Endothelial cell of hepatic sinusoid (primary cell): ENCODE measurements at regions not wholly inside any gene's neighbourhood (a gene's known extent, or its start where the extent isn't known, plus 50 kb on each side); places are given as distances from the start of the nearest gene placed in this dataset.

Experiments used
- in situ Hi-C: cut with HindIII; loops from 2 replicates; pipeline ENCODE4 v1.10.0; 2017; ENCODE audit warnings: low sequenced_read_pairs

GRCh38 chr20:39326050-39326449 lies 363.9 kb downstream of the DHX35 start:
- in situ Hi-C loops, result no loop called here

- in situ Hi-C loops, result no loop called here
Observed at GRCh38 chr20:39318911-39319310, 356.8 kb downstream of the DHX35 start.

DNA sequence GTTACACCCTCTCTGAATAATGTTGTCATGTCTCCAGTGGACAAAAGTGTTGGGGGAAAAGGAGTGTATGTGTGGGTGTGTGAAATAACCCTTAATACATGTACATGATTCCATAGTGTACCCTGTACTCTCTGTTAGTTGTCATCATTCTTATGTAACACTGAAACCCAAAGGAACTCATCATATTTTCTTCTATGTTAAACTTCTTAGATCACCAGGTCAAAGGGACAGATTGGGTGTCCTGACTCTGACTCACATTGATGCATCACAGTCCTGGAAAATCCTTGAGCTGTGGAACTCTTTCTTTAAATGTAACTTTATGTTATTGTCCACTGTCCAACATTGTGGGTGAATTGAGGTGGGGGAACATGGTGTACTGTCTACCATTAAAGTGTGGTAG lies 350.5 kb downstream of the DHX35 start:
- in situ Hi-C loops, result no loop called here

DNA sequence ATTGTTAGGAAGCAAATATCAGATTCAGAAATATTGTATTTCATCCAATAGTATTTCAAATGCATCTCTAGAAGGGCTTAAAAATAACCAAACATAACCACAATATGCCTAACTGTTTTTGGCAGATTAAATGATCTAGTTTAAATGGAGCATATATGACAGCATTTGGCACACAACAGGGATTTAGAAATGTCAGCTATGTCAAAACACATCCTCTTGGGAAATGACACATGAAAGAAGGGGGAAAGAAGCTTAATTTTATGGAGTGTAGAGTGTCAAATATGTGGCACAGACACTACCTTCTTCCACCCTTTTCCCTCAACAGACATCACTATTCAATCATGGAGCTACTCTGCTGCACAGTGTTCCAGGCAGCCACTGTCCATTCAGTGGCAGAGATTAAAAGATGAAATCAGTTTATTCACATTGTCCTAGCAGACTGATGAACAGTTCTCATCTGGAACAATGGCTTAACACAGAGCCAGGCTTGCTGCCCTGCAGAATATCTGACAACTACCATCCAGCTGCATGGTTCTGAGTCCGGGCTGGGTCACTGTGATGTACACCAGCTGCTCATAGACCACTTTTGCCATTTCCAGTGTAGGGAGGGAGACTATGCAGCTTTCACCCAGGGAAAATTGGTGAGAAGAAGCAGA lies 349.8 kb downstream of the DHX35 start:
- in situ Hi-C loops, result no loop called here

GRCh38 chr20:39310363-39310995 lies 348.3 kb downstream of the DHX35 start:
- in situ Hi-C loops, result no loop called here

- in situ Hi-C loops, result no loop called here
Observed at GRCh38 chr20:39309458-39309857, 347.3 kb downstream of the DHX35 start.

GRCh38 chr20:39302312-39302711 lies 340.2 kb downstream of the DHX35 start:
- in situ Hi-C loops, result no loop called here

DNA sequence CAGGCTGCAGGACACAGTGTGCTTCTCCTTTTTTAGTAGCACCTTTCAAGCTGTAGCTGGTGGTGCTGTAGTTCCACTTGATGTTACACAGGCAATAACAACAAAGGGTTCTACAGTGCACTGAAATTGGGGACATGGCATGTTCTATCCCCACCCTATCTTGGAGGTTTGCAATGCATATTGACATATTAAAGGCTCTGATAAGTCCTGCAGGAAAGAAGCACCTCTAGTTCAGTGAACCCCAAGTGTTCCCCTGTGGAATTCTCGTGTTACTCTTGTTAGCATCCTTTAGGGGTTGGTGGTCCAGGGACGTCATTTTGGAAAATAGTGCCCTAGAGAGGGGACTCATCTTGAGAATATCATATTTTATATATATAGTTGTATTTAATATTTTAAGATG lies 337.6 kb downstream of the DHX35 start:
- in situ Hi-C loops, result no loop called here

DNA sequence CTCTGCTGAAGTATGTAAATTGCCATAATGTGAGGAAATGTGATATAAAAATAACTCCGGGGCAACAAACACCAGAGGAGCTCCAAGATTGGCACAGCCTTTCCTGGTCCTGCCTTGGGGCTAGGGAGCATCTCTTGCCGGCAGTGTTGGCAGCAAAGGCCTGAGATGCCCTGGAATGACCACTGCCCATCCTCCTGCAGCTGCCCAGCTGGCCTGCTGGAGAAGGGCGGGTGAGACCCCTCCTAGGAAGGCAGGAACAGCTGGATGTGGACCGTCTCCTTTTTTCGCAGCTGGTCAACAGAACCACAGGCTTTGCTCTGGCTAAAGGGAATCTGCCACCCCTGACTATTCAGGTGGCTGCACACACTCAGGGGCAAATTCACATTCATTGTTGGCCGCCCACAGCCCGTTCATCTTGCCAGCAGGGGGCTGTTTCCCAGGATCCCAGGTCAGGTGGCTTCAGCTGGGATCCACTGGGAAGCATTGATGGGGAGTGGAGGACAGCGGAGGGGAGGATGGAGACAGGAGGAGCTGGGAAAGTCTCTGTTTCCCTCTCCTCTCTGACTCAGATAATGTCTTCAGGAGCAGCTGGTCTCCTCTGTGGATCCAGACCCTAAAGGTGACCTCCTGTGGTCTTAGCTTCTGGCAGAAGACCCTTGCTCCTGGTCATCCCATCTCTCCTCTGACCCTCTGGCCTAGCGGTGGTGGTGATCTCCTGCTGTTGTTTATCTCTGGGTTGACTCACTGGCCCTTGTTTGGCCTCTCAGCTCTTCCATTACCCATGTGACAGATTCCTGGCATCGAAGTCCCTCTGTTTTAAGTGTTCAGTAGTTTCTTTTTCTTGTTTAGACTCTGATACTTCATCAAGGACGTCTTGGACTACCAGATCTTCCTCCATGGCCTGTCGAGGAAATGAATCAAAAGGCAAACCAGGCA lies 336.7 kb downstream of the DHX35 start:
- in situ Hi-C loops, result no loop called here

DNA sequence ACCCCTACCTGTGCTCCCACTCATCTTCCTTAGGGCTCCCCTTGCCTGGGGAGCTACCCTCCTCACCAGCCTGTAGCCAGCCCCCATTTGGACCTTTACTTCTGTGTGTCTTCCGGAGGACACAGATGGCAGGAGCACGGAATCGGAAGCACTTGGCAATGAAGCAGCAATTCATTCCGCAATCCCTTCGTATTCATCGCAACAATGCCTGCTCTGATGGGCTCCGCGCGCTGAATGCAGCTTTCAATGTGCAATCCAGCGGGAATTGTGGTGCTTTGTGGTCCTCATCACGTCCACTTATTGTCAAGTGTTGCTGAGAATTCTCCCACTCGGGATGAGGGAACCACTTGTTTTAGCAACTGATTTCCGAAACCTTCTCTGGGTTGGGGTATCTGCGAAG lies 336.0 kb downstream of the DHX35 start:
- in situ Hi-C loops, result no loop called here

DNA sequence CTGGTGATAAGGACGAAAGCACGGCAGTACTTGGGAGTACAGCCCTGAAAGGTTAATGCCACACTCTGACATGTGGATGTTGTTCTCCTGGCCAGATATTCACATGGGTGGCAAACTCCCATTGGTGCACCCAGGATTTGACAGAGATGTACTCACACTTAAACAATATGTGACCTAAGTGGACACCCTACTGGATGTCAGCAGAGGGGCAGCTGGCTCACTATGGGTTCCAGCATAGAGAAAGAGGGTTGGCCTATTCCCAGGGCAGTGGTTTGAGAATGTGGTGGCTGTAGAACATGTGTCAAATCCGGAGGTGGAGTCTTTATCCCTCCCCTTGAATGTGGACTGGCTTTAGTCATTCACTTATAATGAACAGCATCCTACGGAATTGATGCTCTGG lies 333.2 kb downstream of the DHX35 start:
- in situ Hi-C loops, result no loop called here

DNA sequence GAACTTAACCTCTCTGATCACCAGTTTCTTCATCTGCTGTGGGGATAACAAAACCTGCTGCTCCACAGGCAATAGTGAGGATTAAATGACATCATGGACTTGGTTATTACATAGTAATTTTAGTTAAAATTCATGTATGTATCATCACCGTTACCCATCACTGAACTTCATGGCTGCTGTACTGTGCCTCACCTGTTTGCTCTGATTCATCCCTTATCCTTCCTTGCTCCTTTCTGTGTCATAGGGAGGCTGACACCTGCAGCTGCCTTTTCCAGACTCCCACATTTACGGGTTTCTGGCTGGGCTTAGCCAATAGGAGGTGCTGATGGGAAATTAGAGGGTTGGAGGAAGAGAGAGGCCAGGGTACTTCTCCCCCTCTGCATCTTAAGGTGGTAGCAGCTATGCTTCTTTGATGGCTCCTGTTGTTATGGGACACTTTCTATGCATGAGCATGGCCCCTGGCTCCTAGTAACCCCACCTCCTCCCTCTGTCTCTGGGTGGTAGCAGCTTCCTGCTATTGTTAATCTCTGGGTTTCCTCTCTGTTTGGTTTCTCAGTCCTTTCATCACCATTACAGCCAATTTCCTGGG lies 332.1 kb downstream of the DHX35 start:
- in situ Hi-C loops, result no loop called here

DNA sequence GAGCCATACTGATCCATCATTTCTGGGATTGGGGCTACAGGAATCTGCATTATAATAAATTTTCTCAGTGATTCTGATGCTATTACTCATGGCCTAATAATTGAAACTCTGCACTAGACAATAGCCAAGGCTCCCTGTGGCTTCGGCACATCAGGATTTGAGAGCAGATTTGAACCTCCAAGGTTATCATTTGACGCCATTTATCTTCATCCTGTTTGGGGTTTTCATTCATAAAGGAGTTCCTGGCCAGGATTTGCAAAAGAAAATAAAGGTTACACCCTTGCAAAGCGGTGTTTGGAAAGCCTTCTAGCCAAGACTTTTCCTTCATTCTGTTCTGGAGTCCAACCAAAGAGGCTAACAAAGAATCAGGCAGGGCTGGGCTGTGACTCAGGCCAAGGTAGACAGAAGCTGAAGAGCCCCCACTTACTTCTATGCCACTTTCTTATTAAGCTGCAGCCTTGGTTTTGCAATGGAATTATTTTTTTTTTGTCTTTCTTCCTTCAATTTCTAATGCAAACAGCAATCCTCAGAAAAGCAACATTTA lies 330.1 kb downstream of the DHX35 start:
- in situ Hi-C loops, result no loop called here

DNA sequence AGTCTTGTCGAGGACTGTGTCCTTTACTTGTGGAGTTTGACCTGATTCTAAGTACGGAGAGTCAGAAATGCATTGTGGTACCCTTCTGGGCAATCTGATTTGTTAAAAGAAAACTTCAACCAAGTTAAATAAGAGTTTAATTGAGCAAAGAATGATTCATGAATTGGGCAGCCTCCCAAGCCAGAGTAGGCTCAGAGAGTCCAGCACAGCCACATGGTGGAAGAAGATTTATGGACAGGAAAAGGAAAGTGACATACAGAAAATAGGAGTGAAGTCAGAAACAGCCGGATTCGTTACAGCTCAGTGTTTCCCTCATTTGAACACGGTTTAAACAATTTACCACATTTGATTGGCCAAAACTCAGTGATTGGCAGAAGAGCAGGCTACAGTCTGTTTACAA lies 329.2 kb downstream of the DHX35 start:
- in situ Hi-C loops, result no loop called here

DNA sequence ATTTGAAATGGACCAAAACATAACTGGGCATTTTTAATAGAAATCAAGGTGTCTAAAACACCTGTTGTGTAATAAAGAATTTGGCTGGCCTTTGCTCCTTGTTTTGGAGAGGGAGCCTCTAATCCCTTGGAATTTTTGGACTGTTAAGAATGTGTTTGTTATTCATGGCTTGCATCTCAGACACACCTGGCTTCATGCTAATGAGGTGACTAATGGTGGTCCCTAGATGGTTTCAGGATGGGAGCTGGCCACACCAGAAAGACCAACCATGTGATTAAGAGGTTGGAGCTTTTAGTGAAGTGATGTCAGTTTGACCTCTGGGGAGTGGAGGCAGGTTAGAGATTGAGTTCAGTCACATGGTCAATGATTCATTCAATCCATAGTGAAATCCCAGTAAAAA lies 328.4 kb downstream of the DHX35 start:
- in situ Hi-C loops, result no loop called here

- in situ Hi-C loops, result no loop called here
Observed at GRCh38 chr20:39289831-39290230, 327.7 kb downstream of the DHX35 start.

GRCh38 chr20:39289316-39289715 lies 327.2 kb downstream of the DHX35 start:
- in situ Hi-C loops, result no loop called here

DNA sequence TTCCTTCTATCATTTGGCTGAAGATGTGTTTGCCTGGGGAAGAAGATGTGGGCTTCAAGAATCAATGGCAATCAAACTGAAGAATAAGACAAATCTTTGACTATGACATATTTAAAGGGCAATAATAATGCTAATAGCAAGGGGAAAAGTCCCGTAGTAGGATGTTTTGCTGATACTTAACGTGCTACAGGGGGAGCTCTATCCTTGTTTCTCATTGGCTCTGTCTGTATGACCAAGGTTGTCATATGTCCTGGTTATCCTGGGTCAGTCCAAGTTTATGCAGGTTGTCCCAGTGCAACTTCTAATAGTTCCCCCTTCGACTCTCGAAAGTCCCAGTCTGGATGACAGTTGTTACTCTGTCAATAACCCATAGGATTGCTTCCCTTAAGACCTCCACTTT lies 321.3 kb downstream of the DHX35 start:
- in situ Hi-C loops, result no loop called here

DNA sequence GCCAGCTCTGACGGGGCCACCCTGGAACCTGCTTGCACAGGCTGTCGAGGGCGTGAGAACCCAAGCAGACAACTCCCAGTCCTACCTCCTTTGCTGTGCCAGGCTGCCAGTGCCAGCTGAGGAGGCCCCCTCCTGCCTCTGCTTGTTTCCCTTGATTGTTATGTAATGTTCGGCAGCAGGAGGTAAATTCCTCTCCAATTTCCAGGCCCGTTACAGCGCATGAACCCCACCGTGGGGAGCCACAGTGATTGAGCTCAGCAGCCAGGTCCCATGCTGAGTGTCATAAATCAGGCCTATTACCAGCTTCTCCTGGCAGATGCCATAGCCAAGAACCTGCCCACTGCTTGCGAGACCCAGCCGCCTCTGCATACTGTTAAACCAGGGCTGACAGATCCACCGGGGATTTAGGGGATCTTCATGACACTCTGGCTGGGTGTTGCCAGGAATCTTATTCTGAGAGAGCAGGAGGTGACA lies 320.5 kb downstream of the DHX35 start:
- in situ Hi-C loops, result no loop called here

DNA sequence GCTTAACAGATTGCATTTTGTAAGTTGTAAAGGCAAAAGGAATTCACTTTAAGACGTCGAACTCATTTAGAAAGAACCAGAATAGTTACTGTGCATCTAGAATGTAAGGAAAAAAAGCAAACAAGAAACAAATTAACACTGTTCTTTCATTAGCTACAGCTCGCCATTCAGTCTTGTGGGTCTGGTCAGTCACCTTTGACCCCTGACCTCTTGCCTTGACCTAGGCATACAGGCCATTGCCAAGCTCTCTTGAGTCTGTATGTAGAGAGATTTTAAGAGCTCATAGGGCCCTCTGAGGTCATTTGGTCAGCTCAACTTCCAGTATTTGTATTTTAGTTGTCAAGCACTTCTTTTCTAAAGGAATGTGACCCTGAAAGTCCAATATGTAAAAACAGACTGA lies 318.7 kb downstream of the DHX35 start:
- in situ Hi-C loops, result no loop called here

DNA sequence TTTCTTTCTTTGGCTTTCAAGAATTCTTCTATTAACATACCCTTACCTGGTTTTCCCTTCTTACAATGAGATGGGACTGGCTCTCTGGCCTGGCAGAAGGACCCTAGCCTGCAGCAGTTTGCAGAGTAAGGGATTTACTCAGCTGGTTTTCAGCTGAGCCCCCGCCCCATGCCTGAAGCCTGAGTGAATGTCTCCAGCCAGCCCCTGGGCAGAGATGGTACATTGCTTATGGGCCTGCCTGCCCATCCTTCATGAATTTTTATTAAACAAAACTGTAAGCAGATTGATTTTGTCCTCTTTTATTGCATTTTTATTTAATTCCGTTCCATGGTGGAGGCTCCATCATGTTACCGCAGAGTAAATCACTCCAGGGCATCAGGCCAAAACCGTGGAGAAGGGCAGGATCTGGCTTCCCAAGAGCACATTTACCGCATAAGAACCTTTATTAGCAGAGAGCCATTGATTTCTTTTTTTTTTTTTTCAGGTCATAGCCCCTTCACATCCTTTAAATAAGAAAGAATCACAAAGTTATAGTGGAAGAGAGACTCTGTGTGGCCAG lies 316.2 kb downstream of the DHX35 start:
- in situ Hi-C loops, result no loop called here
